PC-3 (cell line): ENCODE measurements at regions not wholly inside any gene's neighbourhood (a gene's known extent, or its start where the extent isn't known, plus 50 kb on each side); places are given as distances from the start of the nearest gene placed in this dataset.
A peak's percentile ranks its signal among the peaks of the same experiment; 100 is the strongest.
"Not testable (repeated sequence)": the region's sequence is repeated elsewhere in the genome, so short reads cannot be mapped to it uniquely, and the experiment has no call there.

Experiments used
- ATAC-seq: fragments of 200-7000 bp; cut with Tn5 transposase; 2 replicates; pipeline ENCODE4 v1.9.1; 2020; ENCODE audit warnings: mild to moderate bottlenecking, moderate library complexity
- BruUV-seq: library from RNA; stranded (reverse); fragments of 400-500 nt; replicated peaks from 2 replicates; lab custom pipeline; 2021; lab: Mats Ljungman, UMichigan
- CTCF ChIA-PET: fragments of 300-600 bp; sonication (Branson Sonifier 250); formaldehyde crosslinking; loops from one replicate; lab custom pipeline; 2022; ENCODE audit warnings: antibody characterized with exemption; lab: Charles Lee
- POLR2A ChIA-PET: fragments of 300-600 bp; sonication (Branson Sonifier 250); formaldehyde crosslinking; loops from one replicate; lab custom pipeline; 2022; ENCODE audit warnings: antibody characterized with exemption; ENCODE audit not compliant: unreplicated experiment; lab: Charles Lee
- DNase-seq: peaks from one replicate; pipeline ENCODE4 v3.0.0-alpha.2; 2015
- H2AFZ ChIP-seq: fragments of 300-600 bp; sonication (generic); 2 replicates; pipeline ENCODE4 v1.6.0; 2016; ENCODE audit warnings: antibody characterized with exemption, low read length
- H3F3A ChIP-seq: fragments of 300-600 bp; sonication (generic); one replicate; pipeline ENCODE4 v1.6.0; 2017; ENCODE audit warnings: antibody characterized with exemption, low read length, control low read depth, mild to moderate bottlenecking; ENCODE audit not compliant: unreplicated experiment
- H3K27ac ChIP-seq: fragments of 300-600 bp; sonication (generic); 2 replicates; pipeline ENCODE4 v1.5.1; 2016; ENCODE audit warnings: mild to moderate bottlenecking, low read length
- H3K27me3 ChIP-seq: fragments of 300-600 bp; sonication (generic); 2 replicates; pipeline ENCODE4 v1.6.1; 2016; ENCODE audit warnings: low read length, mixed read lengths
- H3K36me3 ChIP-seq: fragments of 300-600 bp; sonication (generic); 2 replicates; pipeline ENCODE4 v1.6.1; 2016; ENCODE audit warnings: low read depth, mixed run types, low read length, mixed read lengths
- H3K4me1 ChIP-seq: fragments of 300-600 bp; sonication (generic); 2 replicates; pipeline ENCODE4 v1.5.1; 2016; ENCODE audit warnings: low read length; ENCODE audit not compliant: insufficient read depth
- H3K4me2 ChIP-seq: fragments of 300-600 bp; sonication (generic); 2 replicates; pipeline ENCODE4 v1.6.0; 2016; ENCODE audit warnings: low read length
- H3K4me3 ChIP-seq: fragments of 300-600 bp; sonication (generic); 2 replicates; pipeline ENCODE4 v1.5.1; 2016; ENCODE audit warnings: mild to moderate bottlenecking, low read length, mixed read lengths
- H3K79me2 ChIP-seq: fragments of 300-600 bp; sonication (generic); 2 replicates; pipeline ENCODE4 v1.6.1; 2017; ENCODE audit warnings: low read length, mixed read lengths
- H3K9ac ChIP-seq: fragments of 300-600 bp; sonication (generic); 2 replicates; pipeline ENCODE4 v1.6.0; 2016; ENCODE audit warnings: mild to moderate bottlenecking, low read length
- H3K9me2 ChIP-seq: fragments of 300-600 bp; sonication (generic); replicated peaks from 2 replicates; pipeline ENCODE4 v1.6.1; 2016; ENCODE audit warnings: mixed run types, low read length, mixed read lengths
- H3K9me3 ChIP-seq: fragments of 300-600 bp; sonication (generic); 2 replicates; pipeline ENCODE4 v1.6.1; 2016; ENCODE audit warnings: low read length, mixed read lengths
- H4K20me1 ChIP-seq: fragments of 300-600 bp; sonication (generic); 2 replicates; pipeline ENCODE4 v1.6.1; 2016; ENCODE audit warnings: low read length, mixed read lengths
- EZH2 ChIP-seq: fragments of 300-600 bp; sonication (generic); IDR thresholded peaks from one replicate; pipeline ENCODE4 v1.6.1; 2017; ENCODE audit warnings: antibody characterized with exemption, mild to moderate bottlenecking, low read length; ENCODE audit not compliant: unreplicated experiment
- EZH2phosphoT487 ChIP-seq: fragments of 300-600 bp; sonication (generic); IDR thresholded peaks from 2 replicates; pipeline ENCODE4 v1.6.1; 2018; ENCODE audit warnings: mild to moderate bottlenecking, antibody characterized with exemption, low read length, borderline replicate concordance
- intact Hi-C: fragments of 100-400 bp; cut with micrococcal nuclease; formaldehyde crosslinking; loops from 2 replicates; pipeline ENCODE4 v1.9.0; 2023
- TF ChIP-seq, protein P1 (sequence below): fragments of 300-600 bp; sonication (generic); conservative IDR thresholded peaks from 2 replicates; pipeline ENCODE4 v1.5.1; 2017; ENCODE audit warnings: antibody characterized with exemption, low read depth, mild to moderate bottlenecking, low read length

DNA sequence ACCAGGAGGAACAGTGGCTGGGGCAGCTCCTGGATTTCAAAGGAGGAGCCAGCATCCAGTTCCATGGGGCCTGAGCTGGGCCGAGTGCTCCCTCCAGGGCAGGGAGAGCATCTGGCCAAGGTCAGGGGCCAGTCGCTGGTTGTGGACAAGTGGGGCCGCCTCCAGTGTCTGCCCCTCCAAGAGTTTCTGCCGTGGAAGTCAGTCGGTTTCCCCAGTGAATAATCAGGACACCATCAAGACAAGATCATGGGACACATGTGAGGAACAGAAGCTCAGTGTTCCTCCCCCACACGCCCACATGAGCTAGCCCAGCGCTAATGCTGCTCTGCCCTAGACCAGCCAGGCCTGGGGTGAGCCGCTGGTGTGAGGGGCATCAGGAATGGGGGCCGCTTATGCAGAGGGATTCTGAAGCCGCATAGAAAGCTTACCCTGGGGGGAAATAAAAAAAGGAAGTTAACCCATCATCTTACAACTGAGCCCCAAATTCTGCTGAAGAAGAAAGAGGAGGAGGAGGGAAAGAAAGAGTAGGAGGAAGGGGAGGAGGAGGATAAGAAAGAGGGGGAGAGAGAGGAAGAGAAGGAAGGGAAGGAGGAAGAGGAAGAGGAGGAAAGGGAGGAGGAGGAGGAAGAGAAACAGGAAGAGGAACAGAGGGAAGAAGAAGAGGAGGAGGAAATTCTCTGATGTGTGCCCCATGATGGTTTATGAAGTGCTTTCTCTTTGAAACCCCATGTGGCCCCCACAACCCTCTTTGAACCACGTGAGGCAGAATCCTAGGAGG is 198.4 kb downstream of the MATN1 start:
- H4K20me1 ChIP-seq: no peaks in the 10 kb centered on the region
- intact Hi-C loops: no loop called here
- H3K27ac ChIP-seq: no peak overlapping the region
- H3K36me3 ChIP-seq: no peaks in the 10 kb centered on the region
- H3K27me3 ChIP-seq: no peaks in the 10 kb centered on the region
- no peaks in the 10 kb centered on the region for H3K9me2 ChIP-seq
- no peak for DNase-seq
- POLR2A ChIA-PET: no interaction called here
- no peaks in the 10 kb centered on the region for H3K9me3 ChIP-seq
- H3K79me2 ChIP-seq: no peaks in the 10 kb centered on the region
- no TSS peak for BruUV-seq
- H3K4me2 ChIP-seq: no peak overlapping the region
- no peak overlapping the region for H2AFZ ChIP-seq
- no peak overlapping the region for H3K9ac ChIP-seq
- CTCF ChIA-PET: no interaction called here
- no peak overlapping the region for H3K4me3 ChIP-seq
- no peak for ATAC-seq
- peaks cover 15% of the 10 kb centered on the region; the same call in 1 of the 2 replicates for H3K4me1 ChIP-seq
- no peaks in the 10 kb centered on the region for H3F3A ChIP-seq
- TF ChIP-seq, protein P1, sequence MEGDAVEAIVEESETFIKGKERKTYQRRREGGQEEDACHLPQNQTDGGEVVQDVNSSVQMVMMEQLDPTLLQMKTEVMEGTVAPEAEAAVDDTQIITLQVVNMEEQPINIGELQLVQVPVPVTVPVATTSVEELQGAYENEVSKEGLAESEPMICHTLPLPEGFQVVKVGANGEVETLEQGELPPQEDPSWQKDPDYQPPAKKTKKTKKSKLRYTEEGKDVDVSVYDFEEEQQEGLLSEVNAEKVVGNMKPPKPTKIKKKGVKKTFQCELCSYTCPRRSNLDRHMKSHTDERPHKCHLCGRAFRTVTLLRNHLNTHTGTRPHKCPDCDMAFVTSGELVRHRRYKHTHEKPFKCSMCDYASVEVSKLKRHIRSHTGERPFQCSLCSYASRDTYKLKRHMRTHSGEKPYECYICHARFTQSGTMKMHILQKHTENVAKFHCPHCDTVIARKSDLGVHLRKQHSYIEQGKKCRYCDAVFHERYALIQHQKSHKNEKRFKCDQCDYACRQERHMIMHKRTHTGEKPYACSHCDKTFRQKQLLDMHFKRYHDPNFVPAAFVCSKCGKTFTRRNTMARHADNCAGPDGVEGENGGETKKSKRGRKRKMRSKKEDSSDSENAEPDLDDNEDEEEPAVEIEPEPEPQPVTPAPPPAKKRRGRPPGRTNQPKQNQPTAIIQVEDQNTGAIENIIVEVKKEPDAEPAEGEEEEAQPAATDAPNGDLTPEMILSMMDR: no peak
- no peak for TF ChIP-seq EZH2phosphoT487
- TF ChIP-seq EZH2: no peak

DNA sequence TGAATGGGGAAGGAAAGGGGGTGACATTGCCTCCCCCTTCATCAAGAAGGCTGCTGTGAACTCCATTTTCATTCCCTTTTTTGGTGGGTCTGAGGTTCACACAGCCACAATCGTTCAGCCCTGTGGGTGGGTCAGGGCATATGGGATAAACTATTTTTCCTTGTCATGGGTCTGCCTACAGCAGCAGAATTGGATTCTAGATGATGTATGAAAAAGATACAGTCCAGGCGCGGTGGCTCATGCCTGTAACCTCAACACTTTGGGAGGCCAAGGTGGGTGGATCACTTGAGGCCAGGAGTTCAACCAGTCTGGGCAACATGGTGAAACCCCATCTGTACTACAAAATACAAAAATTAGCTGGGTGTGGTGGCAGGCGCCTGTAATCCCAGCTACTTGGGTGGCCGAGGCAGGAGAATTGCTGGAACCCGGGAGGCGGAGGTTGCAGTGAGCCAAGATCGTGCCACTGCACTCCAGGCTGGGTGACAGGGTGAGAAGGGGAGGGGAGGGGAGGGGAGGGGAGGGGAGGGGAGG is 199.3 kb downstream of the MATN1 start:
- CTCF ChIA-PET, H3K27me3 ChIP-seq, H3K79me2 ChIP-seq, intact Hi-C loops, H4K20me1 ChIP-seq, H2AFZ ChIP-seq, H3K36me3 ChIP-seq, ATAC-seq, POLR2A ChIA-PET, H3K27ac ChIP-seq, BruUV-seq, H3K9me2 ChIP-seq, H3K4me3 ChIP-seq, H3K4me2 ChIP-seq, DNase-seq, H3K9me3 ChIP-seq, H3F3A ChIP-seq, H3K9ac ChIP-seq: not testable (repeated sequence)
- peaks cover 15% of the 10 kb centered on the region; the same call in 1 of the 2 replicates for H3K4me1 ChIP-seq

DNA sequence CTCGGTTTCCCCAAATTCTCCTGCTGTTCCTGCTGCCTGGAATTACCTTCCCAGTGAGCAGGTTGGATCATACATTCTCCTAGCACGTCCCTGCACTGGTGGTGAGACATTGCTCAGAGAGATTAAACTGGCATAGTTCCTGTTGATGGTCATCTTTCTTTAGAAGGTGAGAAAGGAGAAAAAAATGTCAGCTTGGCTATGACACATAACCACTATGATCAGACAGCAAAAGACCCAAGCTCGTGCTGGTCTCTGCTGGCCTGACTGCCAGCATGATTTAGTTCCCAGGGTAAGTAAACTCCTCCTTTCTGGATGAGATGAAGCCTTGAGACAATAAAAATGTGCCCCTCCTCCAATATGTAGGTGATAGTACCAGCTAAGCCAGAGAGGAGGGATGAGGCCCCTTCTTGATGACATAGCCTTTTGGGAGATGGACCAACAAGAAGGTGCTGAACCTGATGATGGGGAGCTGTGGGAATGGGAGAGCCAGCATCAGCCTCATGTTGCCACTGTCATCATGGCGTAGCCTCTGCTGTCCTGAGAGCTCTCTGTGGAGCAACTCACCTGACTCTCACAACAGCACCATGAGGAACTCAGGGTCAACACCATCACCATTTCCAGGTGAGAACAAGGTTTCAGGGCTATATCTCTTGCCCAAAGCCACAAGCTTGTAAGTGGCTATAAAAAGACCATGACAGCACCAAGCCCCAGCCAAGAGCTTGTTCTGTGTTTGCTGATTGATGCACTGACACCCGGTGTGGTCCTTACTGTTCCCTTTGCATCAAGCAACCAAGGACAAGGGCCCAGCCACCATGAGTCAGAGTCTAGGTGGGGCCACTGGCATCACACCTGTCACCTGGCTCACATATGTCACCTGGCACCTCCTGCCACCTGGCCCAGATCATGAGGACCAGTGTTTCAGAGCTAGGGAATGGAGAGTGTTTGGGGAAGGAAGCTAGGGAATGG is 200.0 kb downstream of the MATN1 start:
- Histone ChIP-seq H3K4me2 (no peak overlapping the region), H3K4me3 (no peak overlapping the region), H3K9me3 (no peaks in the 10 kb centered on the region), H3K27me3 (no peaks in the 10 kb centered on the region), H3F3A (no peaks in the 10 kb centered on the region), H3K36me3 (no peaks in the 10 kb centered on the region), H2AFZ (no peak overlapping the region), H4K20me1 (no peaks in the 10 kb centered on the region), H3K27ac (no peak overlapping the region), H3K9ac (no peak overlapping the region), H3K79me2 (no peaks in the 10 kb centered on the region), H3K4me1 (peaks cover 15% of the 10 kb centered on the region; the same call in 1 of the 2 replicates), H3K9me2 (no peaks in the 10 kb centered on the region)
- DNase-seq (peak; percentile 66), ATAC-seq (no peak)
- TF ChIP-seq, protein P1: no peak
- TF ChIP-seq EZH2phosphoT487 (no peak), EZH2 (no peak)
- BruUV-seq: no TSS peak
- ChIA-PET POLR2A (no interaction called here), CTCF (no interaction called here)
- intact Hi-C loops: no loop called here
